ENCODE measurements at regions not wholly inside any gene's neighbourhood (a gene's known extent, or its start where the extent isn't known, plus 50 kb on each side); places are given as distances from the start of the nearest gene placed in this dataset.

GRCh38 chr2:150020937-150021673, 433.5 kb upstream of the MMADHC start:
- H3K9me3 Mint-ChIP-seq (ENCODE audit: unreplicated experiment) = no peaks in the 10 kb centered on the region
- no peaks in the 10 kb centered on the region for H3K27me3 Mint-ChIP-seq (ENCODE audit: unreplicated experiment)
- H3K36me3 Mint-ChIP-seq (ENCODE audit: low read depth, unreplicated experiment) = no peaks in the 10 kb centered on the region
- no peak for TF ChIP-seq CTCF (IDR thresholded peaks at IDR 0.05; ENCODE audit: unreplicated experiment)
- H3K4me1 Mint-ChIP-seq (ENCODE audit: unreplicated experiment) = peaks cover 5% of the 10 kb centered on the region
- no peak for DNase-seq (ENCODE audit: low spot score)
- no peak overlapping the region for H3K27ac Mint-ChIP-seq (ENCODE audit: unreplicated experiment)
- H3K4me3 Mint-ChIP-seq (ENCODE audit: unreplicated experiment) = no peak overlapping the region

- TF ChIP-seq CTCF (IDR thresholded peaks at IDR 0.05; ENCODE audit: unreplicated experiment) = no peak
- Mint-ChIP-seq H3K4me3 (ENCODE audit: unreplicated experiment) (no peak overlapping the region), H3K9me3 (ENCODE audit: unreplicated experiment) (no peaks in the 10 kb centered on the region), H3K27me3 (ENCODE audit: unreplicated experiment) (no peaks in the 10 kb centered on the region), H3K27ac (ENCODE audit: unreplicated experiment) (no peak overlapping the region), H3K4me1 (ENCODE audit: unreplicated experiment) (peaks cover 5% of the 10 kb centered on the region), H3K36me3 (ENCODE audit: low read depth, unreplicated experiment) (no peaks in the 10 kb centered on the region)
- no peak for DNase-seq (ENCODE audit: low spot score)
Measured at GRCh38 chr2:150020221-150020620, 432.6 kb upstream of the MMADHC start.

GRCh38 chr2:150019063-150019462, 431.5 kb upstream of the MMADHC start:
- H3K9me3 Mint-ChIP-seq (ENCODE audit: unreplicated experiment) = no peaks in the 10 kb centered on the region
- H3K4me3 Mint-ChIP-seq (ENCODE audit: unreplicated experiment) = no peak overlapping the region
- H3K4me1 Mint-ChIP-seq (ENCODE audit: unreplicated experiment) = peaks cover 5% of the 10 kb centered on the region
- no peaks in the 10 kb centered on the region for H3K27me3 Mint-ChIP-seq (ENCODE audit: unreplicated experiment)
- no peak overlapping the region for H3K27ac Mint-ChIP-seq (ENCODE audit: unreplicated experiment)
- TF ChIP-seq CTCF (IDR thresholded peaks at IDR 0.05; ENCODE audit: unreplicated experiment) = no peak
- no peaks in the 10 kb centered on the region for H3K36me3 Mint-ChIP-seq (ENCODE audit: low read depth, unreplicated experiment)
- no peak for DNase-seq (ENCODE audit: low spot score)

DNA sequence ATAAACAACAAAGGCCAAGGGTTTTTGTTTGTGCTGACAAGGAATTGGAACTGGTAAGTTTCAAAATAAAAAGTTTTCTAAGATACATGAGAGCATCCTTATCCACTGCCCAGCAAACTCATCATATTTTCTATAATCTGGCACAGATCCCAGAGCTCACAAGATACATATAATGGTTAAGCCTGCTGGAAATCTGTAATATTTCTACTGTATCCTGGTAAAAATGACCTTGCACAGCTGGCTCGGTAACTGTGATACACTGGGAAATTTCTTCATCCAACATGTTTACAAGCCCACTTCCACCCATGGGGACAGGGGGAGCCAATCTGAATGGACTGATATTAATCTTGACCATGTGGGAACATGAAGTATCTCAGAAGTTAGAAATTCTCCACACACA, 425.4 kb upstream of the MMADHC start:
- no peak for TF ChIP-seq CTCF (IDR thresholded peaks at IDR 0.05; ENCODE audit: unreplicated experiment)
- no peaks in the 10 kb centered on the region for H3K36me3 Mint-ChIP-seq (ENCODE audit: low read depth, unreplicated experiment)
- H3K4me3 Mint-ChIP-seq (ENCODE audit: unreplicated experiment) = no peak overlapping the region
- H3K4me1 Mint-ChIP-seq (ENCODE audit: unreplicated experiment) = no peaks in the 10 kb centered on the region
- no peak for DNase-seq (ENCODE audit: low spot score)
- H3K27me3 Mint-ChIP-seq (ENCODE audit: unreplicated experiment) = no peaks in the 10 kb centered on the region
- no peaks in the 10 kb centered on the region for H3K9me3 Mint-ChIP-seq (ENCODE audit: unreplicated experiment)
- H3K27ac Mint-ChIP-seq (ENCODE audit: unreplicated experiment) = no peak overlapping the region

- Mint-ChIP-seq H3K27me3 (ENCODE audit: unreplicated experiment) (no peaks in the 10 kb centered on the region), H3K36me3 (ENCODE audit: low read depth, unreplicated experiment) (no peaks in the 10 kb centered on the region), H3K4me3 (ENCODE audit: unreplicated experiment) (no peak overlapping the region), H3K27ac (ENCODE audit: unreplicated experiment) (no peak overlapping the region), H3K4me1 (ENCODE audit: unreplicated experiment) (no peaks in the 10 kb centered on the region), H3K9me3 (ENCODE audit: unreplicated experiment) (no peaks in the 10 kb centered on the region)
- no peak for TF ChIP-seq CTCF (IDR thresholded peaks at IDR 0.05; ENCODE audit: unreplicated experiment)
- DNase-seq (ENCODE audit: low spot score) = no peak
Measured at GRCh38 chr2:150011161-150011730, 423.7 kb upstream of the MMADHC start.
